NB4 (cell line): ENCODE measurements at regions not wholly inside any gene's neighbourhood (a gene's known extent, or its start where the extent isn't known, plus 50 kb on each side); places are given as distances from the start of the nearest gene placed in this dataset.

Experiments
- DNase-seq: peaks from one replicate; pipeline ENCODE4 v3.0.0; 2010; ENCODE audit warnings: low read depth
- H3K4me3 ChIP-seq: one replicate; pipeline ENCODE4 v1.5.1; 2011; ENCODE audit warnings: mild to moderate bottlenecking, low read depth, low read length, moderate library complexity
- CTCF ChIP-seq: IDR thresholded peaks from one replicate; pipeline ENCODE4 v1.5.1; 2012; ENCODE audit warnings: low read depth, low read length
- MAX ChIP-seq: IDR thresholded peaks from 2 replicates; pipeline ENCODE4 v1.6.1; 2011; ENCODE audit warnings: low read depth, low read length
- MYC ChIP-seq: IDR thresholded peaks from 2 replicates; pipeline ENCODE4 v1.6.1; 2011; ENCODE audit warnings: low read depth, low read length
- POLR2A ChIP-seq: IDR thresholded peaks from 2 replicates; pipeline ENCODE4 v1.6.1; 2011; ENCODE audit warnings: mild to moderate bottlenecking; ENCODE audit not compliant: insufficient read length; ENCODE audit errors: extremely low read depth

GRCh38 chr3:144643771-144644198 lies 672.2 kb downstream of the DIPK2A start:
- DNase-seq = no peak
- H3K4me3 ChIP-seq = no peak overlapping the region

GRCh38 chr3:144645300-144645699 lies 673.7 kb downstream of the DIPK2A start:
- no peak for DNase-seq
- H3K4me3 ChIP-seq = no peak overlapping the region
- no peak for TF ChIP-seq CTCF
- TF ChIP-seq POLR2A = no peak
- TF ChIP-seq MYC = no peak
- TF ChIP-seq MAX = no peak

More at GRCh38 chr3:144643771-144644198, 672.2 kb downstream of the DIPK2A start:
- TF ChIP-seq MAX (no peak), POLR2A (no peak), CTCF (no peak), MYC (no peak)

GRCh38 chr3:144650380-144650779 lies 678.8 kb downstream of the DIPK2A start:
- no peak for DNase-seq
- TF ChIP-seq MAX = no peak
- no peak for TF ChIP-seq POLR2A
- no peak for TF ChIP-seq MYC
- no peak for TF ChIP-seq CTCF
- H3K4me3 ChIP-seq = no peak overlapping the region

GRCh38 chr3:144652573-144652972 lies 681.0 kb downstream of the DIPK2A start:
- no peak for TF ChIP-seq MYC
- TF ChIP-seq CTCF = no peak
- TF ChIP-seq MAX = no peak
- no peak for TF ChIP-seq POLR2A
- no peak overlapping the region for H3K4me3 ChIP-seq
- no peak for DNase-seq

- TF ChIP-seq MAX = no peak
- TF ChIP-seq MYC = no peak
- no peak overlapping the region for H3K4me3 ChIP-seq
- no peak for DNase-seq
Measured at GRCh38 chr3:144655423-144655822, 683.8 kb downstream of the DIPK2A start.

- TF ChIP-seq POLR2A (no peak), MAX (no peak), CTCF (no peak), MYC (no peak)
- DNase-seq = no peak
- H3K4me3 ChIP-seq = no peak overlapping the region
Measured at GRCh38 chr3:144660186-144660585, 688.6 kb downstream of the DIPK2A start.
